MG63 (cell line): ENCODE measurements at regions not wholly inside any gene's neighbourhood (a gene's known extent, or its start where the extent isn't known, plus 50 kb on each side); places are given as distances from the start of the nearest gene placed in this dataset.

Experiments
- DNase-seq: peaks from one replicate; pipeline ENCODE4 v3.0.0-alpha.2; 2020
- H3K27me3 ChIP-seq: fragments of 250-450 bp; sonication (Bioruptor Pico); 2 replicates; pipeline ENCODE4 v1.5.1; 2020; ENCODE audit warnings: mild to moderate bottlenecking, moderate library complexity
- H3K36me3 ChIP-seq: fragments of 250-450 bp; sonication (Bioruptor Pico); 2 replicates; pipeline ENCODE4 v1.5.1; 2020; ENCODE audit warnings: mild to moderate bottlenecking, moderate library complexity
- H3K4me3 ChIP-seq: fragments of 250-450 bp; sonication (Bioruptor Pico); 2 replicates; pipeline ENCODE4 v1.5.1; 2020; ENCODE audit warnings: mild to moderate bottlenecking, moderate library complexity
- H3K9me3 ChIP-seq: fragments of 250-450 bp; sonication (Bioruptor Pico); 2 replicates; pipeline ENCODE4 v1.5.1; 2020; ENCODE audit warnings: mild to moderate bottlenecking, moderate library complexity

GRCh38 chr14:82500222-82500621 is 966.6 kb upstream of the SEL1L start:
- Histone ChIP-seq H3K4me3 (no peak overlapping the region), H3K27me3 (no peaks in the 10 kb centered on the region), H3K9me3 (no peaks in the 10 kb centered on the region), H3K36me3 (no peaks in the 10 kb centered on the region)
- DNase-seq = no peak

DNA sequence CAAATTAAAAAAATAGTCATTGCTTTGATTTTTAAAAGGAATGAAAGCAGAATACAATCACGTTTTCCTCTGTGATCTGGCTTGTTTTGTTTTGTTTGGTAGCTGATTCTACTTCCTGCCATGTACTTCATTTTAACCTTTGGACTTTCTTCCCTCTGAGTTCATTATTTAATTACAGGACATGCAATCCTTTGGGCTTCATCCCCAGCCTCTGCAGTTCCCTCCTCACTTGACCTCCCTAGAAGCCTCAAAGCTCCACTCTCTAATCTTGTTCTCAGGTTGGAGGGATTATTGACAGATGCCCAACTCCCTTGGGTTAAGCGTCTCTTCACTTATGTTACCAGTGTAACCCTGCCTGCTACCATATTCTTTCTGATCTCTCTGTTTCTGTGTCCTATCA is 967.9 kb upstream of the SEL1L start:
- Histone ChIP-seq H3K36me3 (no peaks in the 10 kb centered on the region), H3K27me3 (no peaks in the 10 kb centered on the region), H3K4me3 (no peak overlapping the region), H3K9me3 (no peaks in the 10 kb centered on the region)
- no peak for DNase-seq

DNA sequence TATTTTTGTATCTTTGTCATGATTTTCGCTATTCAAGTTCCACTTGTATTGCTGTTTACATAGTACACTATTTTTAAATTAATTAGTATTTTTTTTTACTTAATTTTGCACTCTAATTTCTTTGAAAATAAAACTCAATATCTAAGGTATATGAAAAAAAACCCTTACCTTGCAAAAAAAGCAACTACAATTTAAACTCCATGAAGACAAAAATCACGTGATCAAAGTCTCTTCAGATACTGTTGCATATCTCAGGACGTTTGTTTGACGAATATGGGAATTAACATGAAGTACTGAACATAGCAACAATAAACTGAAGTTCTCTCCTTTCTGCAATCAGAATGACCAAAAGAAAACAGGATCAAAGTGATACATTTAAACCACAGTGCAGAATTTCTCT is 968.4 kb upstream of the SEL1L start:
- no peak overlapping the region for H3K4me3 ChIP-seq
- no peaks in the 10 kb centered on the region for H3K27me3 ChIP-seq
- no peak for DNase-seq
- H3K9me3 ChIP-seq = no peaks in the 10 kb centered on the region
- no peaks in the 10 kb centered on the region for H3K36me3 ChIP-seq

DNA sequence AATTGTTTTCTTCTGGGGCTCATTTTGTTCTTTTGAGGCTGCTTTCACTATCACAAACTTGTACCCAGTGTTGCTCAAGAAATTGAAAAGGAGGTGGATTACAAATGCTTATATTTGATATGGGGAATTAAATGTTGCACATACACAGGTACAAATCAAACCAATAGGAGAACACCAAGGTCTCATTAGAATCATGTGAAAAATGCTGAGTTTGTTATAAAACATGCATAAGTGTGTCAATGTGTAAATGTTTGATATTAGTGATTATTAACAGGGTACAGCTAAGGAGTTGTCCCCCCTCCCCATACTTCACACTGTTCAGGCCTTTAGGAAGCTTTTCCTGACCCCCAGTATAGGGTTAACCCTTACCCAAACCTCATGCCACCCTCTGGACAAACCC is 971.2 kb upstream of the SEL1L start:
- no peak overlapping the region for H3K4me3 ChIP-seq
- DNase-seq = no peak

GRCh38 chr14:82510007-82510406 is 976.4 kb upstream of the SEL1L start:
- H3K36me3 ChIP-seq = no peaks in the 10 kb centered on the region
- DNase-seq = no peak
- no peaks in the 10 kb centered on the region for H3K9me3 ChIP-seq
- no peaks in the 10 kb centered on the region for H3K27me3 ChIP-seq
- no peak overlapping the region for H3K4me3 ChIP-seq

More for the DNA sequence above, 971.2 kb upstream of the SEL1L start:
- no peaks in the 10 kb centered on the region for H3K36me3 ChIP-seq
- no peaks in the 10 kb centered on the region for H3K9me3 ChIP-seq
- H3K27me3 ChIP-seq = no peaks in the 10 kb centered on the region

DNA sequence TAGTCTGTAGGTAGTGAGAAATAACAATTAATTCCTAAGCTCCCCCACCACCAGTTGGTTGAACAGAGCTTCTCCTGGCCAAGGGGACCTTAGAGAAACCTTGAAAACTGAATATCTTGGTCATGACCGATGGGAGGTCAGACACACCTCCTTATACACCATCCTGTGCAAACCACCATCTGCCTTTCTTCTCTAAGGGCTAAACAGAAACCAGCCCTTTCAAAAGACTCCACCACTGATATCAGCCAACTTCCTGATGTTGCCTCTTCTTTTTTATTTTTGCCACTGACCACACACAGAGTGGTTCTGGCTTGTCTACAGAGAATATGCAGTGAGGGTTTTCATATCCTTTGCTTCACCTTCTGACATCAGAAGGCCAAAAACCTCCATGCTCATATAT is 977.7 kb upstream of the SEL1L start:
- Histone ChIP-seq H3K4me3 (no peak overlapping the region), H3K36me3 (no peaks in the 10 kb centered on the region), H3K27me3 (no peaks in the 10 kb centered on the region), H3K9me3 (no peaks in the 10 kb centered on the region)
- DNase-seq = no peak

DNA sequence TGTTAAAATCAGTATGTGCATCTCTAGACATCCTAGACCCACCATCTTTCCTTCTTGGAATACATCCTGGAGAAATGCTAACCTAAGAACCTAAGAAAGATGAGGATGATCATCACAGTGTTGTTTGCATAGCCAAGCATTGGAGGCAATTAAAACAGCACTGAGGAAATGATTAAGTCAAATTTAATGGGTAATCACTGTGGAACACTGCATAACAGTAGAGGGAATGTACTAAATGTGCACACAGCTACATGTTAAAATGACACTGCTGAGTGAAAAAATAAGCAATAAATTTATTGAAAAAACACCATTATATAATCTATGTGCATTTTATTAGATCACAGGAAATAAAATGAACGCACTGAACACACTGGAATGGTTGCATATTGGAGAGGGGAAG is 987.1 kb upstream of the SEL1L start:
- no peaks in the 10 kb centered on the region for H3K27me3 ChIP-seq
- H3K9me3 ChIP-seq = no peaks in the 10 kb centered on the region
- no peaks in the 10 kb centered on the region for H3K36me3 ChIP-seq
- H3K4me3 ChIP-seq = no peak overlapping the region
- no peak for DNase-seq

- Histone ChIP-seq H3K9me3 (no peaks in the 10 kb centered on the region), H3K4me3 (no peak overlapping the region), H3K27me3 (no peaks in the 10 kb centered on the region), H3K36me3 (no peaks in the 10 kb centered on the region)
- no peak for DNase-seq
Observed at GRCh38 chr14:82521191-82521590, 987.5 kb upstream of the SEL1L start.

- H3K36me3 ChIP-seq = no peaks in the 10 kb centered on the region
- no peak for DNase-seq
- no peak overlapping the region for H3K4me3 ChIP-seq
- H3K27me3 ChIP-seq = no peaks in the 10 kb centered on the region
- no peaks in the 10 kb centered on the region for H3K9me3 ChIP-seq
Observed at GRCh38 chr14:82528016-82528415, 994.4 kb upstream of the SEL1L start.

DNA sequence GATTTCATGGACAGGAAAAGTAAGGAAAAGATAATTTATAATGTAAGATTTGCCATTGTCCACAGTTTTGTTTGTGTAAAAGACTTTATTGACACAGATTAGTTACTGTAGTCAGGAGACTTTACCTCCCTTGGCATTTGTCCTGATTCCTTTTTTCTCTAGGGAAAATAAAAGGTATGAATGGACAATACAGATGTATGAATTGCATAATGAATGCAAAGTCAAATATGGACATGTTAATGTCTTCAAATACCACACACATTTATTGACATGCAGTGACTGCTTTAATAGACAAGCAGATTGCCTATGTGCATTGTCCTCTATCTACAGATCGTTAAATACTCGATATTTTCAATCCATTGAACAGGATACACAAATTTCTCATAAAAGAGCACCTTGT is 999.7 kb upstream of the SEL1L start:
- H3K36me3 ChIP-seq = no peaks in the 10 kb centered on the region
- DNase-seq = no peak
- H3K9me3 ChIP-seq = no peaks in the 10 kb centered on the region
- no peaks in the 10 kb centered on the region for H3K27me3 ChIP-seq
- H3K4me3 ChIP-seq = no peak overlapping the region

DNA sequence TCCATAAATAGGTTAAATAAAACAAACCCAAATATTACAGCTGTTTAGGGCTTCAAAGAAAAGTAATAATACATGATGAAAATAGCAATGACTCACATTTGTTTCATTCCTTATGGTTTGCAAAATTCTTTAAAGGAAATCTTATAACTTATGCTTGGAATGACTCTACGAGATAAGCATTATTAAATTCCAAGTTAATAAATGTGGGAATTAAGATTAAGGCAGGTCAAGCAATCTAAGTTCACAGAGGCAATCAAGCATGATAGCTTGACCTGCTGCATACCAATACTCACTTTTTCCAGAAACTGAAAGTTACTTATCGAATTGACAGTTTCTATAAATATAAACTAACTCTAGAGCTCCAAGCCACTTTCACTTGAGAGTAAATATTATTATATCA is 1002.9 kb upstream of the SEL1L start:
- H3K9me3 ChIP-seq = no peaks in the 10 kb centered on the region
- H3K36me3 ChIP-seq = no peaks in the 10 kb centered on the region
- no peak overlapping the region for H3K4me3 ChIP-seq
- DNase-seq = no peak
- H3K27me3 ChIP-seq = no peaks in the 10 kb centered on the region

GRCh38 chr14:82537831-82538230 is 1004.2 kb upstream of the SEL1L start:
- no peak overlapping the region for H3K4me3 ChIP-seq
- DNase-seq = no peak
- H3K9me3 ChIP-seq = no peaks in the 10 kb centered on the region

GRCh38 chr14:82546401-82546800 is 1012.7 kb upstream of the SEL1L start:
- Histone ChIP-seq H3K36me3 (no peaks in the 10 kb centered on the region), H3K27me3 (no peaks in the 10 kb centered on the region), H3K9me3 (no peaks in the 10 kb centered on the region), H3K4me3 (no peak overlapping the region)
- DNase-seq = no peak

More at GRCh38 chr14:82537831-82538230, 1004.2 kb upstream of the SEL1L start:
- Histone ChIP-seq H3K36me3 (no peaks in the 10 kb centered on the region), H3K27me3 (no peaks in the 10 kb centered on the region)

DNA sequence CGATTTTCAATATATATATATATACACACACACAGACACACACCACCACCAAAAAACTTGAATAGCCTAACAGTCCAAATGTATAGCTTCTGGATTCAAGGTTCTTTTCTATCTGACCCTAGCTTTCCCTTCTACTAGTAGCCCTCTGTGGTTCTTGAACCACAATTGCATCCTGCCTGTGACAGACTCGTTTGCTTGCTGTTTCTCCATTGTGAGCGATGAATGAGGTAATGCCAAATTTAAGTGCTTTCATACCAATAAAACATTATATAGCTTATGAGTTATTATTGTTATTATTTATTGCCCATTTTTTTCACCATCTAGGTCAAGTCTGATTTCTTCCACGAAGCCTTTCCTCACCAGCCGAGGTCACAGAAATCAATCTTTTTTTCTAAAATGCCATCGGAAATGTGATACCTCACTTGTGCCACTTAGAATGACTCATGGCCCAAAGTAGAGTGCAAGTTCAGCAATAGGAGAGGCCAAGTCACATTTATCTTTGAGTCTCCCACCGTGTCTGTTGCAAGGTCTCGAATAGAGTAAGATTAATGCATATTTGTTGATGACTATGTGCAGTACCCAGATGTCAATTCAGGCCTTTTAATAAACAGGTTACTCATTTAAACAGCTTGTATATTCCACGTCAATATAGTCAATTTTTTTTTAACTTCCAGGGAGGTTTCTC is 1015.8 kb upstream of the SEL1L start:
- no peaks in the 10 kb centered on the region for H3K9me3 ChIP-seq
- no peak for DNase-seq

GRCh38 chr14:82562881-82563280 is 1029.2 kb upstream of the SEL1L start:
- no peaks in the 10 kb centered on the region for H3K27me3 ChIP-seq
- no peaks in the 10 kb centered on the region for H3K36me3 ChIP-seq
- DNase-seq = no peak
- no peaks in the 10 kb centered on the region for H3K9me3 ChIP-seq
- no peak overlapping the region for H3K4me3 ChIP-seq

More for the DNA sequence above, 1015.8 kb upstream of the SEL1L start:
- Histone ChIP-seq H3K27me3 (no peaks in the 10 kb centered on the region), H3K4me3 (no peak overlapping the region), H3K36me3 (no peaks in the 10 kb centered on the region)

DNA sequence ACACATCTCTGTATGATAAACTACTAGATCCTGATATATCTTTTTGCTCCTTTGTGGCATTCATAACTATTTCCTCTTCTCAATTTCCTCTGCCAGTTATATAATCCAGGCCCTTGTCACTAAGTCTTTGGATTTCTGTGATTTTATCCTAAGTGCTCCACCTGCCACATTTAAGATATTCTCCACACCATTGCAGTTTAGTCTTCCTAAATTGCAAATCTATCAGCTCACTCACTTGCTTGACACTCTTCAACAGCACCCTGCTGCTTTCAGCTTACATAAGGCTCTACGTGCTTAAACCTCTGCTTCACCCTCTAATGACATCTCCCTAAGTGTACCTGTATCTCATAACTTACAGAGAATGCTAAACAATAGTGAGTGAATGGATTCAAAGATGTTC is 1032.2 kb upstream of the SEL1L start:
- Histone ChIP-seq H3K27me3 (no peaks in the 10 kb centered on the region), H3K4me3 (no peak overlapping the region), H3K9me3 (no peaks in the 10 kb centered on the region), H3K36me3 (no peaks in the 10 kb centered on the region)
- DNase-seq = no peak

DNA sequence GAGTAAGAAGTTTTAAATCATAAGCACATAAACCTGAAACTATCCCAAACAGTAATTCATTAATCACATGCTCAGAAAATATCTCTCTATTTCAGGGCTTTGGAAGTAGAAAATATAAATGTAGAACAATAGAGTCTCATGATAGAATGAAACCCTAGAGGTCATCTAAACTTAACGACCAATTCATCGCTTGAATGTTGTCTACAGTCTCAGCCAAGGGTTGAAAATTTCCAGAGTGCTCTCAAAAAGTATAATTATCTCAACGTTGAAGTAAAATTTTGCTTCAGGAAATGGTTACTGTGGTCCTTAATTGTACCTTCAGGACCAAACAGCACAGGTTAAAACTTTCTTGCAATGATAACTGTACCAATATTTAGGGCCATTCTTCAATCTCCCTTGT is 1053.6 kb upstream of the SEL1L start:
- Histone ChIP-seq H3K9me3 (no peaks in the 10 kb centered on the region), H3K27me3 (no peaks in the 10 kb centered on the region), H3K36me3 (no peaks in the 10 kb centered on the region), H3K4me3 (no peak overlapping the region)
- DNase-seq = no peak

DNA sequence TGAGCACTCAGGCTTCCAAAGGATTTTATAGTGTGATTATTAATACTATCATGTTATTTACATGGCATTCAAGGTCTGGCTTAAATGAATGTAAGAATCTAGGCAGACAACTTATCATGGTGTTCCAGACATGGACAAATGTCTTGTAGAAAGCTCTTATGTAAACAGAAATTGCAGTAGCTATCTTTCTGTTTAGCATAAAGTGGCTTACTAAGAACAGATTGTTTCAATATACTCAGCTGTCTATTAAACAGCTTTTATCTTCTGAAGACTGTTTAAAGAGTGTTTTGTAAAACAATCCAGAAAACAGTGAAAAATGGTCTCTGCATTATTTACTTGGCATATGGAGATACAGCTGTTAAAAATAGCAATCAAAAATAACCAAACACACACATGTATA is 1061.8 kb upstream of the SEL1L start:
- no peak overlapping the region for H3K4me3 ChIP-seq
- no peaks in the 10 kb centered on the region for H3K36me3 ChIP-seq
- no peaks in the 10 kb centered on the region for H3K27me3 ChIP-seq
- no peak for DNase-seq
- no peaks in the 10 kb centered on the region for H3K9me3 ChIP-seq

GRCh38 chr14:82602794-82603193 is 1069.1 kb upstream of the SEL1L start:
- no peak for DNase-seq
- Histone ChIP-seq H3K4me3 (no peak overlapping the region), H3K36me3 (no peaks in the 10 kb centered on the region), H3K9me3 (no peaks in the 10 kb centered on the region), H3K27me3 (no peaks in the 10 kb centered on the region)
